Smooth muscle cell (in vitro differentiated cells): ENCODE measurements at regions not wholly inside any gene's neighbourhood (a gene's known extent, or its start where the extent isn't known, plus 50 kb on each side); places are given as distances from the start of the nearest gene placed in this dataset.

Source experiments
- DNase-seq: peaks from one replicate; lab custom pipeline; 2025; ENCODE audit not compliant: unreplicated experiment; lab: John Stamatoyannopoulos, UW
- H2AFZ ChIP-seq: fragments of 200-600 bp; sonication (generic); 2 replicates; pipeline ENCODE4 v1.6.0; 2016; ENCODE audit warnings: antibody characterized with exemption, low read depth, mild to moderate bottlenecking
- H3F3A ChIP-seq: fragments of 200-600 bp; sonication (generic); 2 replicates; pipeline ENCODE4 v1.6.0; 2017; ENCODE audit warnings: antibody characterized with exemption, low read depth
- H3K27ac ChIP-seq: fragments of 200-600 bp; sonication (generic); 2 replicates; pipeline ENCODE4 v1.5.1; 2016; ENCODE audit warnings: low read depth, mild to moderate bottlenecking
- H3K27me3 ChIP-seq: fragments of 200-600 bp; sonication (generic); 2 replicates; pipeline ENCODE4 v1.6.1; 2016; ENCODE audit warnings: low read depth, mild to moderate bottlenecking
- H3K36me3 ChIP-seq: fragments of 200-600 bp; sonication (generic); 2 replicates; pipeline ENCODE4 v1.5.1; 2016; ENCODE audit warnings: low read depth
- H3K4me1 ChIP-seq: fragments of 200-600 bp; sonication (generic); 2 replicates; pipeline ENCODE4 v1.5.1; 2016; ENCODE audit warnings: low read depth
- H3K4me2 ChIP-seq: fragments of 200-600 bp; sonication (generic); 2 replicates; pipeline ENCODE4 v1.6.0; 2016; ENCODE audit warnings: mild to moderate bottlenecking
- H3K4me3 ChIP-seq: fragments of 200-600 bp; sonication (generic); 2 replicates; pipeline ENCODE4 v1.5.1; 2016; ENCODE audit warnings: mild to moderate bottlenecking
- H3K79me2 ChIP-seq: fragments of 200-600 bp; sonication (generic); 2 replicates; pipeline ENCODE4 v1.6.0; 2016; ENCODE audit warnings: low read depth, mild to moderate bottlenecking
- H3K9ac ChIP-seq: fragments of 200-600 bp; sonication (generic); 2 replicates; pipeline ENCODE4 v1.6.0; 2016; ENCODE audit warnings: low read depth
- H3K9me3 ChIP-seq: fragments of 200-600 bp; sonication (generic); replicated peaks from 2 replicates; pipeline ENCODE4 v1.5.1; 2016; ENCODE audit warnings: low read depth
- H4K20me1 ChIP-seq: fragments of 200-600 bp; sonication (generic); 2 replicates; pipeline ENCODE4 v1.6.0; 2016; ENCODE audit warnings: low read depth
- CTCF ChIP-seq: fragments of 200-600 bp; sonication (generic); IDR thresholded peaks from 2 replicates; pipeline ENCODE4 v1.5.1; 2017; ENCODE audit warnings: borderline replicate concordance, mild to moderate bottlenecking, antibody characterized with exemption; ENCODE audit not compliant: insufficient read depth, poor library complexity, severe bottlenecking
- WGBS: methylation state at CpG from one replicate; pipeline ENCODE4 v1.1.7; 2016; ENCODE audit warnings: low lambda C conversion rate; 5-methylcytosine and 5-hydroxymethylcytosine counted together

- H4K20me1 ChIP-seq: no peaks in the 10 kb centered on the region
- no peak overlapping the region for H3K9ac ChIP-seq
- no peak for DNase-seq
- no peaks in the 10 kb centered on the region for H3K9me3 ChIP-seq
- no peak for TF ChIP-seq CTCF
- peaks cover 21% of the 10 kb centered on the region for H3K79me2 ChIP-seq
- no peak overlapping the region for H2AFZ ChIP-seq
- peak overlapping the region; percentile 40 for H3K4me3 ChIP-seq
- H3K4me2 ChIP-seq: peak overlapping the region; percentile 56
- peaks cover 32% of the 10 kb centered on the region for H3K4me1 ChIP-seq
- H3K36me3 ChIP-seq: no peaks in the 10 kb centered on the region
- WGBS: 64% methylated on average over 6 of the region's 6 CpGs
- H3K27ac ChIP-seq: peak overlapping the region; percentile 17
- no peaks in the 10 kb centered on the region for H3K27me3 ChIP-seq
- H3F3A ChIP-seq: no peaks in the 10 kb centered on the region
Measured at GRCh38 chr6:56742122-56742791, 99.6 kb upstream of the DST start.

GRCh38 chr6:56741472-56741871 is 98.8 kb upstream of the DST start:
- Histone ChIP-seq H3K4me2 (no peak overlapping the region), H3K36me3 (no peaks in the 10 kb centered on the region), H3K27me3 (no peaks in the 10 kb centered on the region), H3K79me2 (peaks cover 28% of the 10 kb centered on the region), H3K27ac (peak overlapping the region; percentile 7), H3K9ac (no peak overlapping the region), H3F3A (no peaks in the 10 kb centered on the region), H3K4me1 (peaks cover 30% of the 10 kb centered on the region), H2AFZ (no peak overlapping the region), H3K4me3 (peak overlapping the region; percentile 40), H3K9me3 (no peaks in the 10 kb centered on the region), H4K20me1 (no peaks in the 10 kb centered on the region)
- no peak for DNase-seq
- no peak for TF ChIP-seq CTCF

GRCh38 chr6:56739836-56740815 is 97.4 kb upstream of the DST start:
- Histone ChIP-seq H3K4me2 (no peak overlapping the region), H3K4me3 (no peak overlapping the region), H3K36me3 (no peaks in the 10 kb centered on the region), H2AFZ (no peak overlapping the region), H4K20me1 (no peaks in the 10 kb centered on the region), H3K79me2 (peaks cover 32% of the 10 kb centered on the region), H3K9me3 (no peaks in the 10 kb centered on the region), H3F3A (no peaks in the 10 kb centered on the region), H3K27ac (no peak overlapping the region), H3K9ac (no peak overlapping the region), H3K4me1 (peaks cover 20% of the 10 kb centered on the region), H3K27me3 (no peaks in the 10 kb centered on the region)
- TF ChIP-seq CTCF: no peak
- DNase-seq: no peak
- WGBS: 97% methylated on average over 8 of the region's 8 CpGs
